Prostate gland (tissue), 2 donors: ENCODE measurements at regions not wholly inside any gene's neighbourhood (a gene's known extent, or its start where the extent isn't known, plus 50 kb on each side); places are given as distances from the start of the nearest gene placed in this dataset.

ENCODE experiments used
- DNase-seq: peaks from one replicate; pipeline ENCODE4 v3.0.0-alpha.2; 2019; ENCODE audit warnings: low spot score
- H3K27ac ChIP-seq, 2 donors: fragments of 200-600 bp; sonication (generic); 2 replicates each; pipeline ENCODE4 v1.5.1; 2017 to 2019
- H3K27me3 ChIP-seq: fragments of 200-600 bp; sonication (generic); replicated peaks from 2 replicates; pipeline ENCODE4 v1.5.1; 2019; ENCODE audit not compliant: insufficient read depth
- H3K36me3 ChIP-seq, 2 donors: fragments of 200-600 bp; sonication (generic); 1 replicate in 1 of 2; 2 replicates in 1 of 2; pipeline versions ENCODE4 v1.5.1 to v1.8.1; 2017 to 2019
- H3K4me1 ChIP-seq: fragments of 200-600 bp; sonication (generic); replicated peaks from 2 replicates; pipeline ENCODE4 v1.5.1; 2019
- H3K4me3 ChIP-seq, 2 donors: fragments of 200-600 bp; sonication (generic); 2 replicates each; pipeline ENCODE4 v1.5.1; 2017 to 2019
- H3K9me3 ChIP-seq: fragments of 200-600 bp; sonication (generic); 2 replicates; pipeline ENCODE4 v1.5.1; 2017
- POLR2A ChIP-seq: fragments of 450-650 bp; IDR thresholded peaks from one replicate; pipeline ENCODE4 v1.6.1; 2016; ENCODE audit warnings: antibody characterized with exemption, mild to moderate bottlenecking
- POLR2AphosphoS5 ChIP-seq: sonication (generic); formaldehyde crosslinking; IDR thresholded peaks from one replicate; pipeline ENCODE4 v1.6.1; 2017; ENCODE audit warnings: antibody characterized with exemption
- WGBS: methylation state at CpG from one replicate; pipeline ENCODE4 v1.1.5; 2018; 5-methylcytosine and 5-hydroxymethylcytosine counted together
- intact Hi-C: fragments of 100-400 bp; cut with DNase I; formaldehyde crosslinking; loops from one replicate; pipeline ENCODE4 v1.14.2; 2022
- TF ChIP-seq, protein P1 (sequence below), 4 experiments: fragments of 200-600 bp in 2 of 4; fragments of 450-650 bp in 2 of 4; sonication (generic) in 2 of 4; IDR thresholded peaks; 1 replicate in 3 of 4; 2 replicates in 1 of 4; pipeline ENCODE4 v1.5.1; 2016 to 2019; ENCODE audit warnings: antibody characterized with exemption in 4 of 4, mild to moderate bottlenecking in 2 of 4, moderate library complexity in 2 of 4

GRCh38 chr1:98099501-98099900, 178.7 kb upstream of the DPYD start:
- TF ChIP-seq POLR2AphosphoS5 (no peak), POLR2A (no peak)
- TF ChIP-seq, protein P1, sequence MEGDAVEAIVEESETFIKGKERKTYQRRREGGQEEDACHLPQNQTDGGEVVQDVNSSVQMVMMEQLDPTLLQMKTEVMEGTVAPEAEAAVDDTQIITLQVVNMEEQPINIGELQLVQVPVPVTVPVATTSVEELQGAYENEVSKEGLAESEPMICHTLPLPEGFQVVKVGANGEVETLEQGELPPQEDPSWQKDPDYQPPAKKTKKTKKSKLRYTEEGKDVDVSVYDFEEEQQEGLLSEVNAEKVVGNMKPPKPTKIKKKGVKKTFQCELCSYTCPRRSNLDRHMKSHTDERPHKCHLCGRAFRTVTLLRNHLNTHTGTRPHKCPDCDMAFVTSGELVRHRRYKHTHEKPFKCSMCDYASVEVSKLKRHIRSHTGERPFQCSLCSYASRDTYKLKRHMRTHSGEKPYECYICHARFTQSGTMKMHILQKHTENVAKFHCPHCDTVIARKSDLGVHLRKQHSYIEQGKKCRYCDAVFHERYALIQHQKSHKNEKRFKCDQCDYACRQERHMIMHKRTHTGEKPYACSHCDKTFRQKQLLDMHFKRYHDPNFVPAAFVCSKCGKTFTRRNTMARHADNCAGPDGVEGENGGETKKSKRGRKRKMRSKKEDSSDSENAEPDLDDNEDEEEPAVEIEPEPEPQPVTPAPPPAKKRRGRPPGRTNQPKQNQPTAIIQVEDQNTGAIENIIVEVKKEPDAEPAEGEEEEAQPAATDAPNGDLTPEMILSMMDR (IDR thresholded peaks at IDR 0.05), result no peak
- Histone ChIP-seq H3K36me3 (no peaks in the 10 kb centered on the region), H3K4me3 (no peak overlapping the region), H3K27ac (no peak overlapping the region), H3K9me3 (no peaks in the 10 kb centered on the region), H3K27me3 (no peaks in the 10 kb centered on the region), H3K4me1 (no peaks in the 10 kb centered on the region)
- WGBS, result 50% methylated on average over 3 of the region's 3 CpGs
- intact Hi-C loops, result no loop called here
- no peak for DNase-seq

DNA sequence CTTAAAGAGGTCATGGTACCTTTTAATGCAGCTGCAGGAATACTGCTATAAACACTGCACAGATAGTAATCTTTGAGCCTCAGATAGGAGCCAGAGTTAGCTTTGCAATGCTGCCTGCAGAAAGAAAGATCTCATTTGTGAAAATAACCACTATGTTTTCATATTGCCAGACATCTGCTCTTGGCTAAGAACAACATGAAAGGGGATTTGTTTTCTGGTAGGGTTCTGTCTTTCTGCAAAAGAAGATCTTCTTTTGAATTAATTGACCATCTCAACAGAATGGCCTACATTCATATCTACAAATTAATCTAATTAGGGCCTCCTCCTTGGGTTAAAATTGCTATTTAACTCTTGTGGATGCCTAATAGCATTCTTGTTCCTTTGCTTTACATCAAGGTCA, 177.6 kb upstream of the DPYD start:
- intact Hi-C loops, result no loop called here
- Histone ChIP-seq H3K4me3 (no peak overlapping the region), H3K4me1 (no peaks in the 10 kb centered on the region), H3K36me3 (no peaks in the 10 kb centered on the region), H3K9me3 (no peaks in the 10 kb centered on the region), H3K27me3 (no peaks in the 10 kb centered on the region), H3K27ac (no peak overlapping the region)
- TF ChIP-seq POLR2A, result no peak
- TF ChIP-seq POLR2AphosphoS5, result no peak
- TF ChIP-seq, protein P1 (IDR thresholded peaks at IDR 0.05), result no peak
- no peak for DNase-seq

DNA sequence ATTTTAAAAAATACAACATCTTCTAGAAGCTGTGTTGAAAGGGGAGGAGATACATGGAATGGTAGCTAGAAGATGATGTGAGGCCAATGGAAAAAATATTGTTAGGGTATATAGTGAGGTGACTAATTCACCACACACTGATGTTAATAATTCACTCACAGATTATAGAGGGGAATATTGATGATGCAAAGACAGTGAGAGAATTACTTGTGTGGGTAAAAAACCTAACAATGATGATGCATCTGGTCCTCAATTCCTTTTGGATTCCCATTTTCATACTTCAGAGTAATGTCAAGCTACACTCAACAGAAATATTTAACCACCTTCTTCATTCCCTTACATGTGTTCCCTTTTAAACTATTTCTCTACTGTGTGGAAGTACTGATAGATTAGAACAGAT, 169.5 kb upstream of the DPYD start:
- DNase-seq, result no peak
- no peaks in the 10 kb centered on the region for H3K9me3 ChIP-seq
- no peak overlapping the region for H3K4me3 ChIP-seq
- no peaks in the 10 kb centered on the region for H3K4me1 ChIP-seq
- TF ChIP-seq, protein P1 (IDR thresholded peaks at IDR 0.05), result no peak
- TF ChIP-seq POLR2AphosphoS5, result no peak
- TF ChIP-seq POLR2A, result no peak
- no peak overlapping the region for H3K27ac ChIP-seq
- intact Hi-C loops, result no loop called here
- H3K27me3 ChIP-seq, result no peaks in the 10 kb centered on the region
- H3K36me3 ChIP-seq, result no peaks in the 10 kb centered on the region

GRCh38 chr1:98088381-98088780, 167.5 kb upstream of the DPYD start:
- Histone ChIP-seq H3K36me3 (no peaks in the 10 kb centered on the region), H3K27ac (no peak overlapping the region), H3K27me3 (no peaks in the 10 kb centered on the region), H3K4me3 (no peak overlapping the region), H3K4me1 (no peaks in the 10 kb centered on the region), H3K9me3 (no peaks in the 10 kb centered on the region)
- intact Hi-C loops, result no loop called here
- no peak for TF ChIP-seq POLR2AphosphoS5
- TF ChIP-seq POLR2A, result no peak
- 25% methylated on average over 3 of the region's 3 CpGs for WGBS
- no peak for DNase-seq

- H3K36me3 ChIP-seq, result no peaks in the 10 kb centered on the region
- no peak overlapping the region for H3K4me3 ChIP-seq
- no peak overlapping the region for H3K27ac ChIP-seq
- intact Hi-C loops, result no loop called here
- WGBS, result 57% methylated on average over 3 of the region's 3 CpGs
- TF ChIP-seq POLR2A (no peak), POLR2AphosphoS5 (no peak)
- TF ChIP-seq, protein P1 (IDR thresholded peaks at IDR 0.05), result no peak
- no peaks in the 10 kb centered on the region for H3K4me1 ChIP-seq
- DNase-seq, result no peak
- H3K27me3 ChIP-seq, result no peaks in the 10 kb centered on the region
- H3K9me3 ChIP-seq, result no peaks in the 10 kb centered on the region
Observed at GRCh38 chr1:98086796-98087441, 166.1 kb upstream of the DPYD start.
